GM04504 (cell line): ENCODE measurements at regions not wholly inside any gene's neighbourhood (a gene's known extent, or its start where the extent isn't known, plus 50 kb on each side); places are given as distances from the start of the nearest gene placed in this dataset.
"Not testable (repeated sequence)": the region's sequence is repeated elsewhere in the genome, so short reads cannot be mapped to it uniquely, and the experiment has no call there.

ENCODE experiments used
- DNase-seq: peaks from one replicate; pipeline ENCODE4 v3.0.0-alpha.2; 2012; ENCODE audit warnings: low read depth

GRCh38 chr13:107819071-107819470 lies 396.3 kb downstream of the LIG4 start:
- no peak for DNase-seq

DNA sequence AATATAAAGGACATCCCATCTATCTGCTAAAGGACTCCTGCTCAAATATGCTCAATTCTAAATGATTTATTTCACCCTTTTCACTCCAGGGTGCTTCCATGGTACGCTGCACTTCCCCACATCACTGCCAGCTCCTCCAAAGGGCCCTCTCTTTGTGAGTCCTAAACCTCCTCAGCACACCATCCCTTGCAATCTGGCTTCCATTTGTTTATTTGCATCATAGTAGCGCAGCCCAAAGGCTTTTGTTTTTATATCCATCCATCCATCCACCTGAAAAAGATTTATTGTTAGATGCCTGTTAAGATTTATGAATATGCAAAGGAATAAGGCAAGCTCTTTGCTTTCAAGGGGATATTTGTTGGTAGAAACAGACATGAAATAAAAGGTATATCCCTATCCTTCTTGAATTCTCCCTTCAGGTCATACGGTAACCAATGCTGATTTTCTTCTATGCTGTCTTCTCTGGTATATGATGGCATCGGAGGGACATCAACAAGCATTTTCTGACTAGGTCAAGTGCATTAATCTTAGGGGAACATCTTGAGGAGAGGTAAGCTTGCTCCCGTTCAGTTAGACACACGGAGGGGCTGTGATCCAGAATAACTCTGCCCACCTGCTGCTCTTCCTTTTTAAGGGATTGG lies 397.6 kb downstream of the LIG4 start:
- DNase-seq: no peak

DNA sequence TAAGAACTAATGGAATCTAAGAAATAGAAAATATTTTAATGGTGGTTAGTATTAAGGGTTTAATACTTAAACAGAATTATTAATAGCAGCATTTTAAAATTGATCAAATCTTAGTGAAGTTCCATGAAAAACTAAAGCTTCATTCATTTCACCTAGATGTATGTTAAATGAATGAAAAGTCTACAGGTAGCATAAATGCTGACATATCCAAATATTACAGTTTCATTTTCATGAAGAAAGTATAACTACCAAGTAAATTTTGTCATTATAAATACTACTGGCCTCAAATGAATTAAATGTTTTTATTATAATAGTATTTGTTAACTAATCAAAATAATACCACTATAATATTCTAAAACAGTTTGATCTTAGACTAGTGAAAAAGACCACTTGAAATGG lies 403.3 kb downstream of the LIG4 start:
- DNase-seq: no peak

GRCh38 chr13:107811233-107812013 lies 403.9 kb downstream of the LIG4 start:
- DNase-seq: no peak

- no peak for DNase-seq
Observed at GRCh38 chr13:107809125-107809524, 406.2 kb downstream of the LIG4 start.

GRCh38 chr13:107808389-107808788 lies 406.9 kb downstream of the LIG4 start:
- DNase-seq: no peak

GRCh38 chr13:107807306-107808073 lies 407.8 kb downstream of the LIG4 start:
- no peak for DNase-seq

DNA sequence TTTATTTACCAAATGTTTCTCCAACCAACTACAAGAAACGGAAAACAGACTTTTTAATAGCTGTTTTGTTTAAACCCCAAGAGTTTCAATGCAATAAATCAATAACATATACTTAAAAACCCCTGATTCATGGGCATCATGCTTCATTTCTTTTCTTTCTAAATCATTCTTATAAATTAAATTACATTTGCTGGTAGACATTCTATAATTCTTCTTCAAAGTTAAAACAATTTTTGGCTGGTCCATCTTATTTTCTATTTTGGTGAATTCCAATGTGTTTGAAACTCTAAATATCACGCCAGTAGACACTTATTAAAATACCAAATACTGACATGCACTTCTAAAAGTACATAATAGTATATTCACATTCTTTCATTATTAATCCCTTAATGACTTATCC lies 408.6 kb downstream of the LIG4 start:
- DNase-seq: no peak

GRCh38 chr13:107803822-107804495 lies 411.4 kb downstream of the LIG4 start:
- no peak for DNase-seq

- DNase-seq: no peak
Observed at GRCh38 chr13:107801621-107802020, 413.7 kb downstream of the LIG4 start.

DNA sequence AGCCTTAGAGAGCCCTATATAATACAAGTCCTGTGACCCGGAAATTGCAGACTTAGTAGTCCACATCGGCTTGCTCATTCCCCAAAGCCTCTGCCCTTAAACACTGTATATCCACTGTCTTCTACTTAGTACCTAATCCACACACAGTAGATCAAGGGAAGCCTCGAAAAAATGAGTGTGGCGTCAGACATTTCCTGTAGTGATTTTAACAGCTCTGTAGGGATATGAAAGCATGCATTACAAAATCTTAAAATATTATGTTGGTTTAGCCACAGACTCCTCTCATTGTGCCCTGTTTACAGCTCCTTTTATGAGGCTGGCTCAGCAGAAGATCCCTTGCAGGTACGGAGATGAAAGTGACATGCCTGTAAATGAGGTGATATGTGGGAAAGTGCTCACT lies 416.3 kb downstream of the LIG4 start:
- no peak for DNase-seq

DNA sequence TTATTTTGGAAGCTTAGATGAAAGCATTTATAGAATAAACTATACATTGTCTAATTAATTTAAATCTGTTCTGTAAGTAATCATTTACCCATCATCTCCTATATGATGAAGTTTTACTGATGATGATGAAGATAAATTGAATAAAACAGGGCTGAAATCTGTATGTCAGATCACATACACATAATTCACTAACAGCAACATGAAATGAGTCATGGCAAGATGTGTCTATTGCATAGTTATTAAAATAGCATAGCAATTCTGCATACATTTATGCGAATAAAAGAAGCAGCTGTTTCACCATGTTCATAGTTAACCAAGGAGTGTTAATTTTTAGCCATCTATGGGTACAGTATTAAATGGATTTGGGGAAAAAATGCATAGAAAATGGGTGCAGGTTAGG lies 424.9 kb downstream of the LIG4 start:
- DNase-seq: no peak

- DNase-seq: no peak
Observed at GRCh38 chr13:107788464-107789165, 426.7 kb downstream of the LIG4 start.

GRCh38 chr13:107782646-107783045 lies 432.7 kb downstream of the LIG4 start:
- not testable (repeated sequence) for DNase-seq

DNA sequence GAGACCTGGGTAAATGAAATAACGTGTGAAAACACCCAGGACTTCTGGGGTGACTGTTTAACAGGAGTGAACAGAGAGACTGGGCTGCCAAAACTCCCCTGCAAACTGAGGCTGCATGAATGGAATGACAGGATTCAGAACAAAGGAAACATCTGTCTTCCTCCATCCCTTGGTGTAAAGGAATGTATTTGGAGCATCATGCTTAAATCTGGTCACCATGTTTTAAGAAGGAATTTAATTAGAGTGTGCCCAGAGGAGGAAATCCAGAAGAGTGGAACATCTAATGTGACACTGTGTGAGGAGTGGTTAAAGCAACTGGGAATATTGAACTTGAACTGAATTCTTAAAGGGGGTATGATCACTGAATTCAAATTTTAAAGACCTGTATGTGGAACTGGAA lies 437.2 kb downstream of the LIG4 start:
- no peak for DNase-seq

GRCh38 chr13:107770541-107770940 lies 444.8 kb downstream of the LIG4 start:
- no peak for DNase-seq

DNA sequence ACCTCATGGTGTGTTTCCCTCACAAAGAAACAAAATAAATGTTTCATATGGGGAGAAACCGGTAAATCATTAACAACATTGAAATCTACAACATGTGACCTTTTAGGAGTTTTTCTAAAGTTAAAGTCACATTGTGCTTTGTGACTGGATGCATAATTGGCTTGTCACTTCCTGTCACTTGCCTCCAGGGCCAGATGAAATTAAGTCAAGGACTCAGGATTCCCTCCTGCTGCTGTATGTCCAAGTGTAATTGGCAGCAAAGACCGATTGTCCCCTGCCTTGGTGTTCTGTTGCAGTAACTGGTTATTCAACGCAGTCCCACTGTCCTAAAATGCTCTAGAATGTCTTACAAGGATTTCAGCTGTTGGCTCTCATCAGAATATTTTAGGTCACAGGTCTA lies 448.2 kb downstream of the LIG4 start:
- DNase-seq: no peak

DNA sequence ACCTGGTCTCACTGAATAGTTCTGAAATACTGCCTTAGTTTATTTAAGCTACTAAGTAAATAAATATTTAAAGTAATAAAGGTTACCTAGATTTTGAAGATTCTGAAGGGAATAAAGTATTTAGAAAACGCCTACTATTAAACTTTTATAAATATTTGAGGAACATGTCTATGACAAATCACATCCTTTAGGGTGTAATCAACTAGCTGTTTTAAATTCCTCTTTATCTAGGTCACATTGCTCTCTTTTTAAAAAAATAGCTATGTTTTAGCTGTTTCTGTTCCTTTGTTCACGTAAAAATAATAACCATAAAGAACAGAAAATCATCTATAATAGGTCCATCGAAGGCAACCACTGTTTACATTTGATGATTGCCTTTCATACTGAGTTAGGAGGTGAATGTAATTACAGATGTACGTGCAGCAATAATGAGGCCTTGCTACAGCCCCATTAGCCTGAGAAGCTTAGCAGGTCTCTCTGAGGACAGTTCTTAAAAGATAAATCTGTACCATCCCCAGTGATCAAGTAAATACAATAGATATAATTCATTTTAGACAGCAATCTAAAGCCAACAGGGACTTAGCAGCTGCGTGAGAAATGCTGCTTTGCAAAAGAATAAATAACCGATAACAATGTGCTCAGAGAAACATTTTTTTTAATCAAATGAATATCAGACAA lies 449.5 kb downstream of the LIG4 start:
- DNase-seq: no peak

DNA sequence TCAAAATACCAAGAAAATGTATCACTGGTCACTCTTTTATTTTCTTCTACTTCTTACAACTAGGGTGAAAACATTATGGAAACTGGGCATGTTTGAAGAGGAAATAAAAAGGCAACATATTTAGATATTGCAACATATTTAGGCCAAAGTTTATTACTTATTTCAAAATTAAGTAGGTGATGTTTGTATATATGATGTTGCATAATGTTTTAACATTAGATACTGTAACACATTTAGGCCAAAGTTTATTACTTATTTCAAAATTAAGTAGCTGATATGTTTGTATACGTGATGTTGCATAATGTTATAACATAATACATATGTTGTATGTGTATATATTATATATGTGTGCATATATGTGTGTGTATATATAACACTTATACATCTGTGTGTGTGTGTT lies 451.3 kb downstream of the LIG4 start:
- no peak for DNase-seq

- DNase-seq: no peak
Observed at GRCh38 chr13:107753748-107754147, 461.6 kb downstream of the LIG4 start.

DNA sequence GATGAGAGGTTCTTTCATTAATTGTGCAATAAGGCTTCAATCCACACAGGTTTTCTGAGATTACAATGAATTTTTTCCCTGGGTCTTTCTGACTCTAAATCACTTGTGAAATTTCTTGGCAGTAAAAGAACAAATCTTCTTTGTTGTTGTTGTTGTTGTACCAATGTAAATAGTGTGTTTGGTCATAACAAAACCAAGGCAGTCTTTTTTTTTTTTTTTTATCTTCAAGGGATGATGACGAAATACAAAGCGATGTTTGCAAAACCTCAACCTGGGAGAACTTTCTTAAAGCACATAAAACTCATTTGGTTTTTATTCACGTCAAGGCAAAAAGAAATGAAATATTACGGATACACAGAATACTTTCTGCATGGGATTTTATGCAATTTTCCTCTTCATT lies 462.0 kb downstream of the LIG4 start:
- DNase-seq: peak; percentile 24
